ENCODE measurements at regions not wholly inside any gene's neighbourhood (a gene's known extent, or its start where the extent isn't known, plus 50 kb on each side); places are given as distances from the start of the nearest gene placed in this dataset.
"Not testable (repeated sequence)": the region's sequence is repeated elsewhere in the genome, so short reads cannot be mapped to it uniquely, and the experiment has no call there.

GRCh38 chr11:92461447-92461846 lies 236.8 kb downstream of the FAT3 start:
- DNase-seq (ENCODE audit: low read depth, low spot score) = no peak
- no peak overlapping the region for H3K4me3 ChIP-seq (ENCODE audit: low read depth, low read length)
- in situ Hi-C loops (cut with HindIII; ENCODE audit: low sequenced_read_pairs) = no loop called here
- no peak for TF ChIP-seq CTCF (IDR thresholded peaks at IDR 0.05; ENCODE audit: low read depth, low read length)

GRCh38 chr11:92462821-92463220 lies 238.2 kb downstream of the FAT3 start:
- in situ Hi-C loops (cut with HindIII; ENCODE audit: low sequenced_read_pairs) = no loop called here
- DNase-seq (ENCODE audit: low read depth, low spot score) = no peak
- no peak overlapping the region for H3K4me3 ChIP-seq (ENCODE audit: low read depth, low read length)
- no peak for TF ChIP-seq CTCF (IDR thresholded peaks at IDR 0.05; ENCODE audit: low read depth, low read length)

GRCh38 chr11:92464822-92465221 lies 240.2 kb downstream of the FAT3 start:
- in situ Hi-C loops (cut with HindIII; ENCODE audit: low sequenced_read_pairs) = no loop called here
- no peak for TF ChIP-seq CTCF (IDR thresholded peaks at IDR 0.05; ENCODE audit: low read depth, low read length)
- H3K4me3 ChIP-seq (ENCODE audit: low read depth, low read length) = no peak overlapping the region
- DNase-seq (ENCODE audit: low read depth, low spot score) = no peak

GRCh38 chr11:92465410-92465809 lies 240.8 kb downstream of the FAT3 start:
- H3K4me3 ChIP-seq (ENCODE audit: low read depth, low read length); DNase-seq (ENCODE audit: low read depth, low spot score); in situ Hi-C loops (cut with HindIII; ENCODE audit: low sequenced_read_pairs): not testable (repeated sequence)

- peak; percentile 3 for DNase-seq (ENCODE audit: low read depth, low spot score)
- in situ Hi-C loops (cut with HindIII; ENCODE audit: low sequenced_read_pairs) = no loop called here
- TF ChIP-seq CTCF (IDR thresholded peaks at IDR 0.05; ENCODE audit: low read depth, low read length) = no peak
- H3K4me3 ChIP-seq (ENCODE audit: low read depth, low read length) = no peak overlapping the region
Observed at GRCh38 chr11:92473736-92474135, 249.1 kb downstream of the FAT3 start.

- no peak overlapping the region for H3K4me3 ChIP-seq (ENCODE audit: low read depth, low read length)
- no peak for DNase-seq (ENCODE audit: low read depth, low spot score)
- TF ChIP-seq CTCF (IDR thresholded peaks at IDR 0.05; ENCODE audit: low read depth, low read length) = no peak
- in situ Hi-C loops (cut with HindIII; ENCODE audit: low sequenced_read_pairs) = no loop called here
Observed at GRCh38 chr11:92475316-92475715, 250.7 kb downstream of the FAT3 start.

- no peak overlapping the region for H3K4me3 ChIP-seq (ENCODE audit: low read depth, low read length)
- no peak for DNase-seq (ENCODE audit: low read depth, low spot score)
- no peak for TF ChIP-seq CTCF (IDR thresholded peaks at IDR 0.05; ENCODE audit: low read depth, low read length)
- in situ Hi-C loops (cut with HindIII; ENCODE audit: low sequenced_read_pairs) = no loop called here
Observed at GRCh38 chr11:92475819-92476218, 251.2 kb downstream of the FAT3 start.

All from astrocyte of the spinal cord (primary cell).